ENCODE measurements at regions not wholly inside any gene's neighbourhood (a gene's known extent, or its start where the extent isn't known, plus 50 kb on each side); places are given as distances from the start of the nearest gene placed in this dataset.

DNA sequence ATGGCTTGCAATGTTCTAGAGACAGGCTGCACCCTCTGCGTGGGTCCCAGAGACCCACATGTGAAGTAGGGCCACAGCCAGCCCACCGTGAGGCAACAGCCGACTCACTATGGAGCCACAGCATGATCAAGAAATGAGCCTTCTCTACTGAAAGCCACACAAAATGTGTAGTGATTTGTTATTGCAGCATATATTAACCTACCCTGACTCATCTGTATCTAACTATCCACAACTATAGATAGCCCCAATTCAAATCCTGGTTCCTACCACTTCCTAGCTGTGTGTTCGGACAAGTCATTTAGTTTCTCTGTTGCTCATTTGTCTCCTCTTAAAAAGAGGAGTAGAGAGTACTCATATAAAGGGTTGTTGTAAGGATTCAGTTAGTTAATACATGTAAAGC is 1152.3 kb downstream of the BCL11B start:
- H3K9me3 ChIP-seq (ENCODE audit: control insufficient read depth in 2 of 3, insufficient read depth in 1 of 3, low read length in 3 of 3): peaks cover 0 to 4% (median 0%) of the 10 kb centered on the region in 3 donors
- FAIRE-seq: no peak
- no peaks in the 10 kb centered on the region for H3K36me3 ChIP-seq (ENCODE audit: control insufficient read depth in 2 of 3, insufficient read depth in 3 of 3, low read length in 3 of 3)
- H3K4me3 ChIP-seq (ENCODE audit: low read length in 3 of 3): no peak overlapping the region
- H3K27me3 ChIP-seq (ENCODE audit: control insufficient read depth, insufficient read depth, low read length): no peaks in the 10 kb centered on the region
- TF ChIP-seq, protein P1, sequence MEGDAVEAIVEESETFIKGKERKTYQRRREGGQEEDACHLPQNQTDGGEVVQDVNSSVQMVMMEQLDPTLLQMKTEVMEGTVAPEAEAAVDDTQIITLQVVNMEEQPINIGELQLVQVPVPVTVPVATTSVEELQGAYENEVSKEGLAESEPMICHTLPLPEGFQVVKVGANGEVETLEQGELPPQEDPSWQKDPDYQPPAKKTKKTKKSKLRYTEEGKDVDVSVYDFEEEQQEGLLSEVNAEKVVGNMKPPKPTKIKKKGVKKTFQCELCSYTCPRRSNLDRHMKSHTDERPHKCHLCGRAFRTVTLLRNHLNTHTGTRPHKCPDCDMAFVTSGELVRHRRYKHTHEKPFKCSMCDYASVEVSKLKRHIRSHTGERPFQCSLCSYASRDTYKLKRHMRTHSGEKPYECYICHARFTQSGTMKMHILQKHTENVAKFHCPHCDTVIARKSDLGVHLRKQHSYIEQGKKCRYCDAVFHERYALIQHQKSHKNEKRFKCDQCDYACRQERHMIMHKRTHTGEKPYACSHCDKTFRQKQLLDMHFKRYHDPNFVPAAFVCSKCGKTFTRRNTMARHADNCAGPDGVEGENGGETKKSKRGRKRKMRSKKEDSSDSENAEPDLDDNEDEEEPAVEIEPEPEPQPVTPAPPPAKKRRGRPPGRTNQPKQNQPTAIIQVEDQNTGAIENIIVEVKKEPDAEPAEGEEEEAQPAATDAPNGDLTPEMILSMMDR (IDR thresholded peaks at IDR 0.05; ENCODE audit: borderline replicate concordance, extremely low read depth, insufficient read depth): no peak
- H3K9ac ChIP-seq (ENCODE audit: low read length in 3 of 3): no peak overlapping the region
- no peak overlapping the region for H3K27ac ChIP-seq (ENCODE audit: low read depth in 2 of 2, low read length in 2 of 2)
- intact Hi-C loops (cut with DNase I): no loop called here
- DNase-seq: no peak
- no peaks in the 10 kb centered on the region for H3K4me1 ChIP-seq (ENCODE audit: control insufficient read depth in 2 of 3, insufficient read depth in 2 of 3, low read depth in 1 of 3, low read length in 3 of 3)

DNA sequence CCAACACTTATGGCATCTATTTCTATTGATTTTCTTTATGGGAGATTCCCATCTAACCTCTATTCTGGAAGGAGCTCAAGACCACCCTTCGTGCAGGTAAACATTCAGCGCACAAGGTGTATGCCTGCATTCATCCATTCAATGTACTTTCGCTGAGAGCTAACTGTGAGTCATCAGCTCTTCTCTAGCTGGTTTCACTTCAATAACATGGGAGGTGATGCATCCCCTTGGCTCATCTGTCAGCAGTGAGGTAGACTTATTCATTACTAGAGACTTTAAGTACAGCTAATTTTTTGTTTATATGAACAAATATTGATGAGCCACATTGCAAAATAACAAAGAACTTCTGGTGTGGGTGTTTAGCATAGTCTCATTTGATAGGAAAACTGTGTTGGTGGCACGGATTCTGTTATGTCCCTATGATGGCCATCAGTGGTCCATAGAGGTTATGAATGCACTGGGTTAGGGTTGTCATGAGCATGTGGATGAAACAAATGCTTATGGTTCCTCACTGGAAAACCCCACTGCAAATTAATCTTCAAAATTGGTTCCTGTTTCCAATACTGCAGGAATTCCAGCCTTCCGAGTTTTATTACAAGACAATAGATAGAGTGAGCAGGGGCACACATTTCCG is 1151.0 kb downstream of the BCL11B start:
- Histone ChIP-seq H3K36me3 (ENCODE audit: control insufficient read depth in 2 of 3, insufficient read depth in 3 of 3, low read length in 3 of 3) (no peaks in the 10 kb centered on the region), H3K27ac (ENCODE audit: low read depth in 2 of 2, low read length in 2 of 2) (no peak overlapping the region), H3K4me1 (ENCODE audit: control insufficient read depth in 2 of 3, insufficient read depth in 2 of 3, low read depth in 1 of 3, low read length in 3 of 3) (no peaks in the 10 kb centered on the region), H3K9me3 (ENCODE audit: control insufficient read depth in 2 of 3, insufficient read depth in 1 of 3, low read length in 3 of 3) (peaks cover 0 to 8% (median 0%) of the 10 kb centered on the region in 3 donors), H3K27me3 (ENCODE audit: control insufficient read depth, insufficient read depth, low read length) (no peaks in the 10 kb centered on the region), H3K4me3 (ENCODE audit: low read length in 3 of 3) (no peak overlapping the region), H3K9ac (ENCODE audit: low read length in 3 of 3) (no peak overlapping the region)
- no peak for DNase-seq
- intact Hi-C loops (cut with DNase I): no loop called here
- TF ChIP-seq, protein P1 (IDR thresholded peaks at IDR 0.05; ENCODE audit: borderline replicate concordance, extremely low read depth, insufficient read depth): no peak
- FAIRE-seq: no peak

DNA sequence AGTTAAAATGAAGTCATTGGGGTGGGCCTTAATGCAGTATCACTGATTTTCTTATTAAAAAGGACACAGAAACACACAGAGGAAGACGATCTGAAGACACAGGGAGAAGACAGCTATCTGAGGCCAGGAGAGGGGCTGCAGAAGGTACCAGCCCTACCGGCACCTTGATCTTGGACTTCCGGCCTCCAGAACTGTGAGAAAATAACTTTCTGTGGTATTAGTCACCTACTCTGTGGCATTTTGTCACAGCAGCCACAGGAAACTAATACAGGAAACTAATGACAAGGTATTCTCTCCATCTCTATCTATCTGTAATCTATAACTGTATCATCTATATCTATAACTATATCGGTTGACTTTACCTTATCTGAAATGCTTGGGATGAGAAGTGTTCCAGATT is 1149.5 kb downstream of the BCL11B start:
- no peaks in the 10 kb centered on the region for H3K4me1 ChIP-seq (ENCODE audit: control insufficient read depth in 2 of 3, insufficient read depth in 2 of 3, low read depth in 1 of 3, low read length in 3 of 3)
- FAIRE-seq (no peak), DNase-seq (no peak)
- intact Hi-C loops (cut with DNase I): no loop called here
- H3K27me3 ChIP-seq (ENCODE audit: control insufficient read depth, insufficient read depth, low read length): no peaks in the 10 kb centered on the region
- TF ChIP-seq, protein P1 (IDR thresholded peaks at IDR 0.05; ENCODE audit: borderline replicate concordance, extremely low read depth, insufficient read depth): no peak
- H3K9ac ChIP-seq (ENCODE audit: low read length in 3 of 3): no peak overlapping the region
- no peak overlapping the region for H3K4me3 ChIP-seq (ENCODE audit: low read length in 3 of 3)
- H3K9me3 ChIP-seq (ENCODE audit: control insufficient read depth in 2 of 3, insufficient read depth in 1 of 3, low read length in 3 of 3): peaks cover 0 to 8% (median 0%) of the 10 kb centered on the region in 3 donors
- H3K27ac ChIP-seq (ENCODE audit: low read depth in 2 of 2, low read length in 2 of 2): no peak overlapping the region
- H3K36me3 ChIP-seq (ENCODE audit: control insufficient read depth in 2 of 3, insufficient read depth in 3 of 3, low read length in 3 of 3): no peaks in the 10 kb centered on the region

DNA sequence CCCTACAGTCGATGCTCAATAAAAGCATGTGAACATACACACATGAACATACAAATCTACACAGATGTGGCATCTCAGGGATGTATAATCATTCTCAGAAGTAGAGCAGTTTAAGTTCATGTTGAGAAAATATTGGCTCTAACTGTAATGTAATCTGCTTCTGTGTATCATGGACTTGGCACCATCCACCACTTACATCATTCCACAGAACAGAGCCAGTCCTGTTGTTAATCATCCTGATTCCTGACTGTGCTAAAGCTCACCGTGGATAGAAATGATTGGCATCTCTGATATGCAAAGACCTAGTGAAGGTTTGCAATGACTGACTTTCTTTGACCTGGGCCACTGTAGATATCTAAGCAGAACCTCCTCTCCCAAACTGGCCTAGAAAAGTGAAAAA is 1141.3 kb downstream of the BCL11B start:
- H3K9me3 ChIP-seq (ENCODE audit: control insufficient read depth in 2 of 3, insufficient read depth in 1 of 3, low read length in 3 of 3): no peaks in the 10 kb centered on the region
- FAIRE-seq: no peak

More for the DNA sequence above, 1141.3 kb downstream of the BCL11B start:
- H3K36me3 ChIP-seq (ENCODE audit: control insufficient read depth in 2 of 3, insufficient read depth in 3 of 3, low read length in 3 of 3): no peaks in the 10 kb centered on the region
- no peak overlapping the region for H3K9ac ChIP-seq (ENCODE audit: low read length in 3 of 3)
- no peak overlapping the region for H3K4me3 ChIP-seq (ENCODE audit: low read length in 3 of 3)
- intact Hi-C loops (cut with DNase I): no loop called here
- H3K27ac ChIP-seq (ENCODE audit: low read depth in 2 of 2, low read length in 2 of 2): no peak overlapping the region
- TF ChIP-seq, protein P1 (IDR thresholded peaks at IDR 0.05; ENCODE audit: borderline replicate concordance, extremely low read depth, insufficient read depth): no peak
- no peak for DNase-seq
- H3K4me1 ChIP-seq (ENCODE audit: control insufficient read depth in 2 of 3, insufficient read depth in 2 of 3, low read depth in 1 of 3, low read length in 3 of 3): no peaks in the 10 kb centered on the region
- no peaks in the 10 kb centered on the region for H3K27me3 ChIP-seq (ENCODE audit: control insufficient read depth, insufficient read depth, low read length)

All from kidney (tissue), 13 donors.